Fibroblast of skin of left biceps (primary cell): ENCODE measurements at regions not wholly inside any gene's neighbourhood (a gene's known extent, or its start where the extent isn't known, plus 50 kb on each side); places are given as distances from the start of the nearest gene placed in this dataset.
"Not testable (repeated sequence)": the region's sequence is repeated elsewhere in the genome, so short reads cannot be mapped to it uniquely, and the experiment has no call there.

Experiments
- DNase-seq, 2 experiments: peaks; one replicate each; pipeline ENCODE4 v3.0.0-alpha.2; 2013; ENCODE audit warnings: low read depth in 2 of 2

- DNase-seq, result no peak
These were observed 138.7 kb upstream of the TGFBR2 start for GRCh38 chr3:30467596-30468238.

GRCh38 chr3:30469133-30469532 is 137.3 kb upstream of the TGFBR2 start:
- DNase-seq, result no peak

- DNase-seq, result no peak
These were observed 135.9 kb upstream of the TGFBR2 start for GRCh38 chr3:30470496-30470895.

- peak in 1 of 2 experiments; percentile 47 for DNase-seq
These were observed 135.3 kb upstream of the TGFBR2 start for GRCh38 chr3:30471066-30471465.

- DNase-seq, result no peak
These were observed 134.5 kb upstream of the TGFBR2 start for GRCh38 chr3:30471796-30472489.

- DNase-seq, result no peak
These were observed 132.9 kb upstream of the TGFBR2 start for GRCh38 chr3:30473374-30474051.

- no peak for DNase-seq
These were observed 132.0 kb upstream of the TGFBR2 start for GRCh38 chr3:30474371-30474770.

GRCh38 chr3:30475038-30475808 is 131.2 kb upstream of the TGFBR2 start:
- DNase-seq, result no peak

GRCh38 chr3:30475809-30476178 is 130.6 kb upstream of the TGFBR2 start:
- DNase-seq, result no peak

GRCh38 chr3:30476368-30477084 is 129.9 kb upstream of the TGFBR2 start:
- peak in 1 of 2 experiments; percentile 32 for DNase-seq

GRCh38 chr3:30477149-30477921 is 129.1 kb upstream of the TGFBR2 start:
- no peak for DNase-seq

- not testable (repeated sequence) for DNase-seq
These were observed 126.7 kb upstream of the TGFBR2 start for GRCh38 chr3:30479737-30480136.

GRCh38 chr3:30480156-30480555 is 126.2 kb upstream of the TGFBR2 start:
- DNase-seq, result not testable (repeated sequence)

- no peak for DNase-seq
These were observed 125.8 kb upstream of the TGFBR2 start for GRCh38 chr3:30480587-30480986.

- DNase-seq, result no peak
These were observed 125.2 kb upstream of the TGFBR2 start for GRCh38 chr3:30481241-30481640.

GRCh38 chr3:30484229-30484628 is 122.2 kb upstream of the TGFBR2 start:
- not testable (repeated sequence) for DNase-seq

GRCh38 chr3:30486368-30486767 is 120.0 kb upstream of the TGFBR2 start:
- DNase-seq, result no peak

- no peak for DNase-seq
These were observed 118.2 kb upstream of the TGFBR2 start for GRCh38 chr3:30488070-30488756.

- DNase-seq, result peak in 1 of 2 experiments; percentile 24
These were observed 113.8 kb upstream of the TGFBR2 start for GRCh38 chr3:30492322-30493192.
